ENCODE measurements at regions not wholly inside any gene's neighbourhood (a gene's known extent, or its start where the extent isn't known, plus 50 kb on each side); places are given as distances from the start of the nearest gene placed in this dataset.

DNA sequence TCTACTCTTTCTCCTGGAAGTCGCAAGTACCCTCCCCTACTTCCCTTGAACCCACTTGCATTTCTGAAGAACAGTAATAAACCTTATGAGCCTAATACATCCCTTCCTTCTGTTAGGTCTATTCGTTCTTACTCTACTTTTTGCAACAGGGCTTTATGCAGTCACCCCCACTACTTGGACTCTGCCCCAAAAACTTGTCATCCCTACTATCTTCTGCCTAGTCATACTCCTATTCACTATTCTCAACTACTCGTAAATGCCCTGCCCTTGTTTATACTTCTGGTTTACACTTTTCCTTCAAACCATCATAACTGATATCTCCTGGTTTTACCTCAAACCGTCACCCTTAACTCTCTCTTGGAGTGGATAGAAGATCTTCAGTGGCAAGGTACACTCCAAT, 55.2 kb upstream of the SLIT2 start:
- intact Hi-C loops (cut with DNase I), result no loop called here
- DNase-seq, result no peak
- no peak for TF ChIP-seq POLR2A (IDR thresholded peaks at IDR 0.05)
- TF ChIP-seq, protein P1, sequence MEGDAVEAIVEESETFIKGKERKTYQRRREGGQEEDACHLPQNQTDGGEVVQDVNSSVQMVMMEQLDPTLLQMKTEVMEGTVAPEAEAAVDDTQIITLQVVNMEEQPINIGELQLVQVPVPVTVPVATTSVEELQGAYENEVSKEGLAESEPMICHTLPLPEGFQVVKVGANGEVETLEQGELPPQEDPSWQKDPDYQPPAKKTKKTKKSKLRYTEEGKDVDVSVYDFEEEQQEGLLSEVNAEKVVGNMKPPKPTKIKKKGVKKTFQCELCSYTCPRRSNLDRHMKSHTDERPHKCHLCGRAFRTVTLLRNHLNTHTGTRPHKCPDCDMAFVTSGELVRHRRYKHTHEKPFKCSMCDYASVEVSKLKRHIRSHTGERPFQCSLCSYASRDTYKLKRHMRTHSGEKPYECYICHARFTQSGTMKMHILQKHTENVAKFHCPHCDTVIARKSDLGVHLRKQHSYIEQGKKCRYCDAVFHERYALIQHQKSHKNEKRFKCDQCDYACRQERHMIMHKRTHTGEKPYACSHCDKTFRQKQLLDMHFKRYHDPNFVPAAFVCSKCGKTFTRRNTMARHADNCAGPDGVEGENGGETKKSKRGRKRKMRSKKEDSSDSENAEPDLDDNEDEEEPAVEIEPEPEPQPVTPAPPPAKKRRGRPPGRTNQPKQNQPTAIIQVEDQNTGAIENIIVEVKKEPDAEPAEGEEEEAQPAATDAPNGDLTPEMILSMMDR (IDR thresholded peaks at IDR 0.05), result no peak
- peaks cover 0 to 22% of the 10 kb centered on the region in 2 donors for H3K4me1 ChIP-seq (replicated peaks in 1 of 2)
- H3K9me3 ChIP-seq (replicated peaks in 1 of 3), result no peaks in the 10 kb centered on the region
- H3K36me3 ChIP-seq (replicated peaks in 1 of 2), result no peaks in the 10 kb centered on the region
- H3K27ac ChIP-seq, result no peak overlapping the region
- 87 to 94% (median 91%) methylated on average over 4 of the region's 4 CpGs for WGBS, 4 donors
- no peak overlapping the region for H3K4me3 ChIP-seq
- H3K27me3 ChIP-seq, result no peaks in the 10 kb centered on the region

DNA sequence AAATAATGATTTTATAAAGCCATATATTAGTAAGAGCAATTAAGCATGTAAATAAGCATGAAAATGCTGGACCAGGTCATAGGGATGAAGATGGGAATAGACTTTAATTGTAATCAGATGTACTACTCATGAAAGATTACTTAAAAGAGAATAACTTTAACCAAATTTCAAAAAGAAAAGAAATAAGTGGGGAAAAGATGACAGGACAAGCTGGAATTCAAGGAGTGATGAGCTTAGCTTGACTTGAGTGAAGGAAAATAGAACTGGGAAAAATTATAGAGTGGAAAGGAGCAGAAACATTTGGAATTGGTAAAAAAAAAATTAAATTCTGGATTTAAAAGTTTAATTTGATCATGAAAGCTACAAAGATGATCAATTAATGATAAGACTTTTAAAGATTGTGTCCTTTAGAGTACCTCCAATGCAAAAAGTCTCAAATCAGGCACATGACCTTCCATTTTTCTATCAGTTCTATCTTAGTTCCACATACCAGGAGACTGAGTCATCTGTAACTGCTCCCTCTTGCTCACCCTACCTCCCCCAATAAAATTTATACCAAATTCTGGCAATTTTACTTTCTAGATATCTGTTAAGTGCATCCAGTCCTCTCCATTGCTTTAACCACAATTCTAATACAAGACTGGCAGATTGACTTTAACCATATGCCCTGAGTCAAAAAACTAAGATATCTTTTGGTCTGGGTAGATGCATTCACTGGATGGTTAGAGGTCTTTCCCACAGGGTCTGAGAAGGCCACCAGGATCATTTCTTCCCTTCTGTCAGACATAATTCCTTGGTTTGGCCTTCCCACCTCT, 56.4 kb upstream of the SLIT2 start:
- Histone ChIP-seq H3K4me3 (no peak overlapping the region), H3K9me3 (replicated peaks in 1 of 3) (no peaks in the 10 kb centered on the region), H3K27me3 (no peaks in the 10 kb centered on the region), H3K27ac (no peak overlapping the region), H3K36me3 (replicated peaks in 1 of 2) (no peaks in the 10 kb centered on the region), H3K4me1 (replicated peaks in 1 of 2) (peaks cover 0 to 22% of the 10 kb centered on the region in 2 donors)
- intact Hi-C loops (cut with DNase I), result no loop called here
- TF ChIP-seq, protein P1 (IDR thresholded peaks at IDR 0.05), result no peak
- no peak for TF ChIP-seq POLR2A (IDR thresholded peaks at IDR 0.05)
- DNase-seq, result no peak

DNA sequence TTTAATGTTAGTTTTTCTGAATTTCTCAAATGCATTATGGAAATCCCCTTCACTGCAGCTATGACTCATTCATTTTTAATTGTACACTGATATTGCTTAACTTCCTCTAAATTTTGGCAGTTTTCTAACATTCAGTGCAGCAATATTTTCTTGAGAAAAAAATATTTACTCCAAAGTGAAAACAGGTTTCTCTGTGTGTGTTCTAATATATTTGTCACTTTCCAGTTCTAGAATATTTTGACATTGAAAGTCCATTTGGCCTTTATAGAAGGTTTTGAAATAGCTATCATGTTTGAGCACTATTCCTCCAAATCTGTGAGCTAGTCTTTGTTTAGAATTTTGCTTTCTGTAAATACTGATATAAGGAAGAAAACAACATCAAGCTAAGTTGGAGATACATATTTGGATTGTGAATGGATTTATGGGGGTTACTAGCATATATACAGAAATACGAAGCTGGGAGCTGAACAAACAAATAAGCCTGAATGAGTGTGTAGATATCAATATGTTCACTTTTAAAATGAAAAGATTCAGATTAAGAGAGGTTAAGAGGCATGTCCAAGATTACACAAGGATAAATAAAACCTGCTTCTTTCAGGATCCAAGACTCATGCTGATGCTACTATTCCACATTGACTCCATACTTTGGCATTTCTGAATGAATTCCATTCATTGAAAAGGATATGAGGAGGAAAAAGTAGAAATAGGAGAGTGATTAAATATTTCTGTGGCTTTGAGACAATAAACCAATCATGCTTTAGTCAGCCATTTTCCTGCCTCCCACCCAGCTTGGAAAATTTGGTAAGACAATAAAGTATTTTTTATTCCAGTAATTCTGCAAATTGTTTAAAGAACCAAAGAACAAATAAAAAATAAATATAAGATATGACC, 57.3 kb upstream of the SLIT2 start:
- Histone ChIP-seq H3K9me3 (replicated peaks in 1 of 3) (no peaks in the 10 kb centered on the region), H3K36me3 (replicated peaks in 1 of 2) (no peaks in the 10 kb centered on the region), H3K27ac (peak overlapping the region in 1 of 5 donors; percentile 31), H3K4me3 (no peak overlapping the region), H3K27me3 (no peaks in the 10 kb centered on the region), H3K4me1 (replicated peaks in 1 of 2) (peaks cover 0 to 22% of the 10 kb centered on the region in 2 donors)
- TF ChIP-seq, protein P1 (IDR thresholded peaks at IDR 0.05), result no peak
- TF ChIP-seq POLR2A (IDR thresholded peaks at IDR 0.05), result no peak
- 53 to 75% (median 69%) methylated on average over 1 of the region's 1 CpG for WGBS, 4 donors
- DNase-seq, result no peak
- intact Hi-C loops (cut with DNase I), result no loop called here

DNA sequence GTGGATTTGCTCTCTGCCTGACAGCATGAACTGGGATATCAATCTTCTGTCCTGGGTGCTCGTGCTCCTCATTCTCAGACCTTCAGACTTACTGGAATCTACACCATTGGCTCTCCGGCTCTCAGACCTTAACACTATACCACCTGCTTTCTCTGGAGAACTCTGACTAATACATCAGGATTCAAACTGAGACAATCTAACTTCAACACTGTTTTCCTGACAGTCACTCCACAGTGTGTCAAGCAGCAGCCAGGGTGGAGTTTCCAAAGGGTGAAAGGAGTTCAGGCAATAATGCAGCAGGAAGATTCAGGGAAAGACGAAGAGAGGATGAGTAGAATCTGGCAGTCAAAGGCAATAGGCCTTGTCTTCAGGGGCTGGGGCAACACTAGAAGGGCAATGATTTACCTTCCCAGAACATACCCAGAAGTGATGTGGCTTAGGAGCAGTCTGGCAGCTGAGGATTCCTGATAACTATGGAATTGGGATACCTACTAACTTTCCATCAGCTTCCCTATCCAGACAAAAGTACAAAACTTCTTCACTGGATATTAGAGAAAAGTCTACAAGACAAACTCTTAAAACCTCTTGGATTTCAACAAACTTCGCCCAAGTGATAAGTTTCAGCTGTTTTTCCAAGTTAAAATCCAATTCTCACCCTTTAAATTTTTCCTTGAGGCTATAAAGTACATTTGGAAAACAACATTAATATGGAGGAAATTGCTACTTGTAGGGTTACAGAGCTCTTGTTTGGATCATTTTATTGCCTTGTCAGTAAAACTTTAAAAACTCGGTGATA, 58.4 kb upstream of the SLIT2 start:
- no peaks in the 10 kb centered on the region for H3K9me3 ChIP-seq (replicated peaks in 1 of 3)
- peak overlapping the region in 1 of 5 donors; percentile 31 for H3K27ac ChIP-seq
- intact Hi-C loops (cut with DNase I), result no loop called here
- H3K36me3 ChIP-seq (replicated peaks in 1 of 2), result no peaks in the 10 kb centered on the region
- TF ChIP-seq, protein P1 (IDR thresholded peaks at IDR 0.05), result no peak
- no peak for DNase-seq
- peaks cover 0 to 22% of the 10 kb centered on the region in 2 donors for H3K4me1 ChIP-seq (replicated peaks in 1 of 2)
- WGBS, 4 donors, result 66 to 81% (median 79%) methylated on average over 5 of the region's 5 CpGs
- H3K4me3 ChIP-seq, result no peak overlapping the region
- no peaks in the 10 kb centered on the region for H3K27me3 ChIP-seq

Data from adrenal gland (tissue), 9 donors.